ENCODE measurements at regions not wholly inside any gene's neighbourhood (a gene's known extent, or its start where the extent isn't known, plus 50 kb on each side); places are given as distances from the start of the nearest gene placed in this dataset.

- Histone ChIP-seq H3K9me3 (no peaks in the 10 kb centered on the region), H3K4me3 (ENCODE audit: low read depth in 1 of 2, low read length in 1 of 2) (peak overlapping the region; percentile 65 to 72), H3K27me3 (peaks cover 17% of the 10 kb centered on the region), H3K4me1 (ENCODE audit: control insufficient read depth in 1 of 2, insufficient read depth in 1 of 2, low read depth in 1 of 2, low read length in 1 of 2) (peaks cover 56 to 61% of the 10 kb centered on the region in 2 experiments), H3K27ac (peak overlapping the region; percentile 98), H3K36me3 (no peaks in the 10 kb centered on the region)
- TF ChIP-seq CTCF (IDR thresholded peaks at IDR 0.05): peak; percentile 36
These were observed 70.8 kb upstream of the TNRC6C start for GRCh38 chr17:77887464-77888241.

- peaks cover 48 to 53% of the 10 kb centered on the region in 2 experiments for H3K4me1 ChIP-seq (ENCODE audit: control insufficient read depth in 1 of 2, insufficient read depth in 1 of 2, low read depth in 1 of 2, low read length in 1 of 2)
- peak overlapping the region; percentile 98 for H3K27ac ChIP-seq
- H3K27me3 ChIP-seq: peaks cover 20% of the 10 kb centered on the region
- no peaks in the 10 kb centered on the region for H3K36me3 ChIP-seq
- H3K9me3 ChIP-seq: no peaks in the 10 kb centered on the region
- H3K4me3 ChIP-seq (ENCODE audit: low read depth in 1 of 2, low read length in 1 of 2): peak overlapping the region; percentile 65 to 72
- no peak for TF ChIP-seq CTCF (IDR thresholded peaks at IDR 0.05)
These were observed 70.0 kb upstream of the TNRC6C start for GRCh38 chr17:77888242-77889134.

GRCh38 chr17:77889135-77889505 lies 69.4 kb upstream of the TNRC6C start:
- TF ChIP-seq CTCF (IDR thresholded peaks at IDR 0.05): no peak
- no peaks in the 10 kb centered on the region for H3K9me3 ChIP-seq
- H3K27ac ChIP-seq: no peak overlapping the region
- H3K36me3 ChIP-seq: no peaks in the 10 kb centered on the region
- peaks cover 42 to 47% of the 10 kb centered on the region in 2 experiments for H3K4me1 ChIP-seq (ENCODE audit: control insufficient read depth in 1 of 2, insufficient read depth in 1 of 2, low read depth in 1 of 2, low read length in 1 of 2)
- no peak overlapping the region for H3K4me3 ChIP-seq (ENCODE audit: low read depth in 1 of 2, low read length in 1 of 2)
- H3K27me3 ChIP-seq: peaks cover 22% of the 10 kb centered on the region

GRCh38 chr17:77889866-77890760 lies 68.4 kb upstream of the TNRC6C start:
- peaks cover 22% of the 10 kb centered on the region for H3K27me3 ChIP-seq
- H3K4me3 ChIP-seq (ENCODE audit: low read depth in 1 of 2, low read length in 1 of 2): no peak overlapping the region
- H3K9me3 ChIP-seq: no peaks in the 10 kb centered on the region
- no peaks in the 10 kb centered on the region for H3K36me3 ChIP-seq
- H3K27ac ChIP-seq: no peak overlapping the region
- no peak for TF ChIP-seq CTCF (IDR thresholded peaks at IDR 0.05)
- H3K4me1 ChIP-seq (ENCODE audit: control insufficient read depth in 1 of 2, insufficient read depth in 1 of 2, low read depth in 1 of 2, low read length in 1 of 2): peaks cover 33 to 38% of the 10 kb centered on the region in 2 experiments

- Histone ChIP-seq H3K27me3 (peaks cover 22% of the 10 kb centered on the region), H3K4me3 (ENCODE audit: low read depth in 1 of 2, low read length in 1 of 2) (no peak overlapping the region), H3K4me1 (ENCODE audit: control insufficient read depth in 1 of 2, insufficient read depth in 1 of 2, low read depth in 1 of 2, low read length in 1 of 2) (peaks cover 31 to 34% of the 10 kb centered on the region in 2 experiments), H3K36me3 (no peaks in the 10 kb centered on the region), H3K27ac (no peak overlapping the region), H3K9me3 (no peaks in the 10 kb centered on the region)
- TF ChIP-seq CTCF (IDR thresholded peaks at IDR 0.05): no peak
These were observed 67.7 kb upstream of the TNRC6C start for GRCh38 chr17:77890771-77891170.

Data from neutrophil (primary cell).